GM18861 (cell line): ENCODE measurements at regions not wholly inside any gene's neighbourhood (a gene's known extent, or its start where the extent isn't known, plus 50 kb on each side); places are given as distances from the start of the nearest gene placed in this dataset.
"Not testable (repeated sequence)": the region's sequence is repeated elsewhere in the genome, so short reads cannot be mapped to it uniquely, and the experiment has no call there.

Experiments
- ATAC-seq: cut with Tn5 transposase; IDR thresholded peaks from one replicate; pipeline ENCODE4 v1.9.1; 2021; ENCODE audit not compliant: unreplicated experiment

GRCh38 chr18:38263066-38263465 lies 697.5 kb upstream of the CELF4 start:
- no peak for ATAC-seq

- no peak for ATAC-seq
Measured at GRCh38 chr18:38262661-38263060, 697.1 kb upstream of the CELF4 start.

GRCh38 chr18:38257661-38258060 lies 692.1 kb upstream of the CELF4 start:
- no peak for ATAC-seq

- no peak for ATAC-seq
Measured at GRCh38 chr18:38256366-38256765, 690.8 kb upstream of the CELF4 start.

- ATAC-seq: no peak
Measured at GRCh38 chr18:38250971-38251370, 685.4 kb upstream of the CELF4 start.

- ATAC-seq: no peak
Measured at GRCh38 chr18:38244480-38244879, 678.9 kb upstream of the CELF4 start.

- no peak for ATAC-seq
Measured at GRCh38 chr18:38243291-38243690, 677.7 kb upstream of the CELF4 start.

- ATAC-seq: no peak
Measured at GRCh38 chr18:38241736-38242135, 676.1 kb upstream of the CELF4 start.

GRCh38 chr18:38241216-38241615 lies 675.6 kb upstream of the CELF4 start:
- no peak for ATAC-seq

GRCh38 chr18:38239606-38240005 lies 674.0 kb upstream of the CELF4 start:
- ATAC-seq: no peak

- no peak for ATAC-seq
Measured at GRCh38 chr18:38237796-38238195, 672.2 kb upstream of the CELF4 start.

- no peak for ATAC-seq
Measured at GRCh38 chr18:38221476-38222100, 656.0 kb upstream of the CELF4 start.

GRCh38 chr18:38198956-38199355 lies 633.4 kb upstream of the CELF4 start:
- ATAC-seq: no peak

- no peak for ATAC-seq
Measured at GRCh38 chr18:38198526-38198925, 632.9 kb upstream of the CELF4 start.

- ATAC-seq: no peak
Measured at GRCh38 chr18:38186491-38186890, 620.9 kb upstream of the CELF4 start.

GRCh38 chr18:38174594-38174993 lies 609.0 kb upstream of the CELF4 start:
- ATAC-seq: no peak

- ATAC-seq: no peak
Measured at GRCh38 chr18:38174173-38174572, 608.6 kb upstream of the CELF4 start.

- no peak for ATAC-seq
Measured at GRCh38 chr18:38170845-38171244, 605.2 kb upstream of the CELF4 start.

- no peak for ATAC-seq
Measured at GRCh38 chr18:38167623-38168022, 602.0 kb upstream of the CELF4 start.

GRCh38 chr18:38153116-38153515 lies 587.5 kb upstream of the CELF4 start:
- not testable (repeated sequence) for ATAC-seq

- no peak for ATAC-seq
Measured at GRCh38 chr18:38116716-38117115, 551.1 kb upstream of the CELF4 start.

GRCh38 chr18:38115201-38115600 lies 549.6 kb upstream of the CELF4 start:
- no peak for ATAC-seq

GRCh38 chr18:38087538-38087937 lies 521.9 kb upstream of the CELF4 start:
- no peak for ATAC-seq
